IPS-20b (cell line): ENCODE measurements at regions not wholly inside any gene's neighbourhood (a gene's known extent, or its start where the extent isn't known, plus 50 kb on each side); places are given as distances from the start of the nearest gene placed in this dataset.
"Not testable (repeated sequence)": the region's sequence is repeated elsewhere in the genome, so short reads cannot be mapped to it uniquely, and the experiment has no call there.

ENCODE experiments used
- H3K27ac ChIP-seq: one replicate; pipeline ENCODE4 v1.5.1; 2013; ENCODE audit warnings: low read length
- H3K27me3 ChIP-seq: 2 replicates; pipeline ENCODE4 v1.6.1; 2013; ENCODE audit warnings: mild to moderate bottlenecking, low read length, inconsistent platforms; ENCODE audit not compliant: insufficient read depth
- H3K36me3 ChIP-seq: 2 replicates; pipeline ENCODE4 v1.6.1; 2013; ENCODE audit warnings: low read depth, mild to moderate bottlenecking, inconsistent platforms, low read length, moderate library complexity; ENCODE audit not compliant: insufficient read depth
- H3K4me1 ChIP-seq: 2 replicates; pipeline ENCODE4 v1.6.1; 2013; ENCODE audit warnings: mild to moderate bottlenecking, control low read depth, inconsistent platforms, low read length, moderate library complexity; ENCODE audit not compliant: insufficient read depth
- H3K4me3 ChIP-seq: 2 replicates; pipeline ENCODE4 v1.5.1; 2013; ENCODE audit warnings: mild to moderate bottlenecking, low read length, inconsistent platforms
- H3K9ac ChIP-seq: 2 replicates; pipeline ENCODE4 v1.6.1; 2013; ENCODE audit warnings: low read depth, mild to moderate bottlenecking, inconsistent platforms, low read length, moderate library complexity
- H3K9me3 ChIP-seq: 2 replicates; pipeline ENCODE4 v1.6.1; 2013; ENCODE audit warnings: mild to moderate bottlenecking, low read depth, low read length, inconsistent platforms; ENCODE audit not compliant: insufficient read depth

GRCh38 chr21:15283138-15283537 lies 218.3 kb upstream of the NRIP1 start:
- Histone ChIP-seq H3K27ac (no peak overlapping the region), H3K9me3 (no peaks in the 10 kb centered on the region), H3K4me1 (no peaks in the 10 kb centered on the region), H3K4me3 (no peak overlapping the region), H3K36me3 (no peaks in the 10 kb centered on the region), H3K9ac (no peak overlapping the region), H3K27me3 (no peaks in the 10 kb centered on the region)

GRCh38 chr21:15283789-15284188 lies 219.0 kb upstream of the NRIP1 start:
- H3K27ac ChIP-seq: no peak overlapping the region
- H3K9ac ChIP-seq: no peak overlapping the region
- H3K4me1 ChIP-seq: no peaks in the 10 kb centered on the region
- no peak overlapping the region for H3K4me3 ChIP-seq
- H3K27me3 ChIP-seq: no peaks in the 10 kb centered on the region
- no peaks in the 10 kb centered on the region for H3K9me3 ChIP-seq
- H3K36me3 ChIP-seq: no peaks in the 10 kb centered on the region

- Histone ChIP-seq H3K27ac (no peak overlapping the region), H3K9me3 (no peaks in the 10 kb centered on the region), H3K9ac (no peak overlapping the region), H3K27me3 (no peaks in the 10 kb centered on the region), H3K4me1 (no peaks in the 10 kb centered on the region; the same call in 1 of the 2 replicates), H3K36me3 (no peaks in the 10 kb centered on the region), H3K4me3 (no peak overlapping the region)
These were observed 220.8 kb upstream of the NRIP1 start for GRCh38 chr21:15285556-15285955.

- H3K4me1 ChIP-seq: peaks cover 16% of the 10 kb centered on the region
- no peak overlapping the region for H3K4me3 ChIP-seq
- no peaks in the 10 kb centered on the region for H3K27me3 ChIP-seq
- H3K9ac ChIP-seq: no peak overlapping the region
- H3K36me3 ChIP-seq: no peaks in the 10 kb centered on the region
- H3K9me3 ChIP-seq: no peaks in the 10 kb centered on the region
- H3K27ac ChIP-seq: no peak overlapping the region
These were observed 224.4 kb upstream of the NRIP1 start for GRCh38 chr21:15289246-15289645.

- Histone ChIP-seq H3K4me1 (peaks cover 16% of the 10 kb centered on the region), H3K36me3 (no peaks in the 10 kb centered on the region), H3K9ac (no peak overlapping the region), H3K27ac (no peak overlapping the region), H3K4me3 (no peak overlapping the region), H3K9me3 (no peaks in the 10 kb centered on the region), H3K27me3 (no peaks in the 10 kb centered on the region)
These were observed 225.4 kb upstream of the NRIP1 start for GRCh38 chr21:15289896-15290841.

- no peak overlapping the region for H3K27ac ChIP-seq
- no peak overlapping the region for H3K4me3 ChIP-seq
- peaks cover 16% of the 10 kb centered on the region for H3K4me1 ChIP-seq
- no peak overlapping the region for H3K9ac ChIP-seq
- H3K27me3 ChIP-seq: no peaks in the 10 kb centered on the region
- H3K36me3 ChIP-seq: no peaks in the 10 kb centered on the region
- no peaks in the 10 kb centered on the region for H3K9me3 ChIP-seq
These were observed 226.9 kb upstream of the NRIP1 start for GRCh38 chr21:15291621-15292266.

- H3K27me3 ChIP-seq: no peaks in the 10 kb centered on the region
- no peak overlapping the region for H3K9ac ChIP-seq
- H3K9me3 ChIP-seq: no peaks in the 10 kb centered on the region
- H3K4me3 ChIP-seq: no peak overlapping the region
- no peak overlapping the region for H3K27ac ChIP-seq
- H3K4me1 ChIP-seq: peaks cover 16% of the 10 kb centered on the region
- no peaks in the 10 kb centered on the region for H3K36me3 ChIP-seq
These were observed 228.4 kb upstream of the NRIP1 start for GRCh38 chr21:15293240-15293639.

- Histone ChIP-seq H3K4me3 (no peak overlapping the region), H3K4me1 (peaks cover 14% of the 10 kb centered on the region), H3K9ac (no peak overlapping the region), H3K27me3 (no peaks in the 10 kb centered on the region), H3K9me3 (peaks cover 4% of the 10 kb centered on the region), H3K27ac (no peak overlapping the region), H3K36me3 (no peaks in the 10 kb centered on the region)
These were observed 231.1 kb upstream of the NRIP1 start for GRCh38 chr21:15295875-15296274.

- H3K27me3 ChIP-seq: no peaks in the 10 kb centered on the region
- H3K27ac ChIP-seq: no peak overlapping the region
- no peak overlapping the region for H3K4me3 ChIP-seq
- no peak overlapping the region for H3K9ac ChIP-seq
- H3K9me3 ChIP-seq: peaks cover 14% of the 10 kb centered on the region
- H3K4me1 ChIP-seq: peaks cover 8% of the 10 kb centered on the region
- H3K36me3 ChIP-seq: no peaks in the 10 kb centered on the region
These were observed 233.0 kb upstream of the NRIP1 start for GRCh38 chr21:15297824-15298223.

- H3K27ac ChIP-seq: no peak overlapping the region
- H3K9ac ChIP-seq: no peak overlapping the region
- no peaks in the 10 kb centered on the region for H3K36me3 ChIP-seq
- H3K27me3 ChIP-seq: no peaks in the 10 kb centered on the region
- H3K9me3 ChIP-seq: peaks cover 14% of the 10 kb centered on the region
- H3K4me3 ChIP-seq: no peak overlapping the region
- peaks cover 4% of the 10 kb centered on the region; the same call in 1 of the 2 replicates for H3K4me1 ChIP-seq
These were observed 233.5 kb upstream of the NRIP1 start for GRCh38 chr21:15298306-15298705.

GRCh38 chr21:15298755-15299154 lies 234.0 kb upstream of the NRIP1 start:
- not testable (repeated sequence) for H3K36me3 ChIP-seq, H3K9ac ChIP-seq, H3K4me3 ChIP-seq, H3K4me1 ChIP-seq, H3K27me3 ChIP-seq, H3K27ac ChIP-seq
- peaks cover 14% of the 10 kb centered on the region for H3K9me3 ChIP-seq

- Histone ChIP-seq H3K4me3 (no peak overlapping the region), H3K36me3 (no peaks in the 10 kb centered on the region), H3K9ac (no peak overlapping the region), H3K4me1 (no peaks in the 10 kb centered on the region), H3K27me3 (no peaks in the 10 kb centered on the region), H3K9me3 (peaks cover 14% of the 10 kb centered on the region), H3K27ac (no peak overlapping the region)
These were observed 235.3 kb upstream of the NRIP1 start for GRCh38 chr21:15300131-15300530.
